ENCODE measurements at regions not wholly inside any gene's neighbourhood (a gene's known extent, or its start where the extent isn't known, plus 50 kb on each side); places are given as distances from the start of the nearest gene placed in this dataset.

DNA sequence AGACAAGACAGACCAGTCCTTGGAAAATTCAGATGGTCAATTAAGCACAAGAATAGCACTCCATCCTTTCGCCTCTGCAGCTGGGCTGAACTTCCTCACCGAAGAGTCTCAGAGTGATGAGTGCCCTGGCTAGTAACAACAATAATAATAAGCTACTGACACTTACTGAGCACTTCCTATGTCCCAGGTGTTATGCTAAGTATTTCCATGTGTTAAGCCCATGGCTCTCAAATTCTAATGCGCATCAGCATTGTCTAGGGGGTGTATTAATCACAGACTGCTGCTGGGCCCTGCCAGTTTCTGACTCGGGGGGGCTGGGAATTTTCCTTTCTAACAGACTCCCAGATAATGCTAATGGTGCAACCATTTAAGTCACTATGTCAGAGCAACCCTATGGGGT is 118.2 kb upstream of the LRFN2 start:
- TF ChIP-seq, protein P1, sequence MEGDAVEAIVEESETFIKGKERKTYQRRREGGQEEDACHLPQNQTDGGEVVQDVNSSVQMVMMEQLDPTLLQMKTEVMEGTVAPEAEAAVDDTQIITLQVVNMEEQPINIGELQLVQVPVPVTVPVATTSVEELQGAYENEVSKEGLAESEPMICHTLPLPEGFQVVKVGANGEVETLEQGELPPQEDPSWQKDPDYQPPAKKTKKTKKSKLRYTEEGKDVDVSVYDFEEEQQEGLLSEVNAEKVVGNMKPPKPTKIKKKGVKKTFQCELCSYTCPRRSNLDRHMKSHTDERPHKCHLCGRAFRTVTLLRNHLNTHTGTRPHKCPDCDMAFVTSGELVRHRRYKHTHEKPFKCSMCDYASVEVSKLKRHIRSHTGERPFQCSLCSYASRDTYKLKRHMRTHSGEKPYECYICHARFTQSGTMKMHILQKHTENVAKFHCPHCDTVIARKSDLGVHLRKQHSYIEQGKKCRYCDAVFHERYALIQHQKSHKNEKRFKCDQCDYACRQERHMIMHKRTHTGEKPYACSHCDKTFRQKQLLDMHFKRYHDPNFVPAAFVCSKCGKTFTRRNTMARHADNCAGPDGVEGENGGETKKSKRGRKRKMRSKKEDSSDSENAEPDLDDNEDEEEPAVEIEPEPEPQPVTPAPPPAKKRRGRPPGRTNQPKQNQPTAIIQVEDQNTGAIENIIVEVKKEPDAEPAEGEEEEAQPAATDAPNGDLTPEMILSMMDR (IDR thresholded peaks at IDR 0.05; ENCODE audit: low read length): no peak
- TF ChIP-seq EZH2 (IDR thresholded peaks at IDR 0.05; ENCODE audit: borderline replicate concordance, low read length): no peak
